ENCODE measurements at regions not wholly inside any gene's neighbourhood (a gene's known extent, or its start where the extent isn't known, plus 50 kb on each side); places are given as distances from the start of the nearest gene placed in this dataset.
"Not testable (repeated sequence)": the region's sequence is repeated elsewhere in the genome, so short reads cannot be mapped to it uniquely, and the experiment has no call there.

DNA sequence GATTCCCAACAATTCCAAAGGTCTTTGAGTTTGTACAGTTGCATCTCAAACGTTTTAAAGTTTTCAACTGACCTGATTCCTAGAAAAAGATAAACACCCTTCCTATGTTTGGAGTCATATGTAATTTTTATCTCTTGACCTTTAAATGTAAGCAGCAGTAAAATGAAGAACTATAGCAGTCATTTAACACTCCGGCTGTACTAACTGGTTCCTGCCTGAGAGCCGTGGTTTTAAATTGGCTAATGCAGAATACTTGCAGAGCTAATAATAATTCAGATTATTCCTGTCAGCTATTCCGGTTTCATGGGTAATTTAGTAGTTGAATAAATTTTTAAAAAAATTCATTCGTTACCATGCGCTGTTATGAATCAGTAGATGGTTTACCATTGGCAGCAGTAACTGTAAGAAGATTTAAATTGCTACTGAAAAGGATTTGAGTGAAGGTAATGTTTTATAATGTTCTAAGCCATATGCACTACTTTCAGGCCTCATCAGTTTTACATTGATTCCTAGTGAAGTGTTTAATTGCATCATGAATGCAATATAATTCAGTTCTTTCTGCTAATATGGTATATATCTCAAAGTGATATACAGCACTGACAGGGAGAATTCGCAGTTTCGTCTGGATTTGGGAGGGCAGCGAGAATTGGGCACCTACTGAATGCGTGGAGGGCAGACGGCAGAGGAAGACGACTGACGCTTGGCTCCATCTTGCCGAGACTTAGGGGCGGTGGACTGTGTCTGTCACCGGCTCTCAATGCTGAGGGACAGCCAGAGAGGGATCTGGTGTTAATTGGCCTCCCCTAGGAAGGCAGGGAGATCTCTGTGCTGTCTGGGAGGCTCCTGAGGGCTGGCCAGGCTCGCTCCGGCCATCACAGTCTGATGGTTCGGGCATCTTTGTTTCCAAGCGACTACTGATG is 217.7 kb downstream of the PHETA1 start:
- in situ Hi-C loops (cut with MboI; ENCODE audit: low pct_unique_long_range_greater_than_20kb, low sequenced_read_pairs), result no loop called here
- DNase-seq, result no peak

DNA sequence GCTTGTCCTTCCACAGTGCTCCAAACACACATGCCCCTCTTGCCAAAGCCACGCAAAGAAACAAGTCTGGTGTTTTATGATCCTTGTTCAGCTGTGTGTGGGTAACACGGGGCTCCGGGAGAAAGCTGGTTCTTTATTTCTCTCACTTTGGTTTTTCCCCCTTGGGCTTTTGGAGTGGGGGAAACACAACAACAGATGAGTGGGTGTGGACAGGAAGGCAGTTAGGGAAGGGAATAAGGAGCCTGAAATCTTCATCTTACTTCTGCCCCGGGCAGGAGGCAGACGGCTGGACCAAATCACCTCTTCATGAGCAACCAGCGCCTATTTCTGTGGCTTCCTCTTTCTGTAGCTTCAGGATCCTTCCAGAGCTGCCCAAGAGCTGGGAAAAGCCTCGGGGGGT is 218.5 kb downstream of the PHETA1 start:
- in situ Hi-C loops (cut with MboI; ENCODE audit: low pct_unique_long_range_greater_than_20kb, low sequenced_read_pairs), result no loop called here
- no peak for DNase-seq

DNA sequence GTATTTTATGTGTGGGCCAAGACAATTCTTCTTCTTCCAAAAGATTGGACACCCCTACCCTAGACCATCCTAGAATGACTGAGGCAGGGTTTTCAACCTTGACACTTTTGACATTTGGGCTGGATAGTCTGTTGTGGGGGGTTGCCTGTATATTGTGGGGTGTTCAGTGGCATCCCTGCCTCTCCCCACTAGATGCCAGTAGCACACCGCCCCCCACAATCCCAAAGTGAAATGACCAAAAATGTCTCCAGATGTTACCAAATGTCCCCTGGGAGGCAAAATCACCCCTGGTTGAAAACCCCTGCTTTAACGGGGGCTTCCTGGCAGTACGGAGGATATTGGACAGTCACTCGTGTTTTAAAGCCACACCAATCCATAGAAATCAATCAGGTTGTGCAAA is 219.6 kb downstream of the PHETA1 start:
- in situ Hi-C loops (cut with MboI; ENCODE audit: low pct_unique_long_range_greater_than_20kb, low sequenced_read_pairs), result no loop called here
- DNase-seq, result no peak

DNA sequence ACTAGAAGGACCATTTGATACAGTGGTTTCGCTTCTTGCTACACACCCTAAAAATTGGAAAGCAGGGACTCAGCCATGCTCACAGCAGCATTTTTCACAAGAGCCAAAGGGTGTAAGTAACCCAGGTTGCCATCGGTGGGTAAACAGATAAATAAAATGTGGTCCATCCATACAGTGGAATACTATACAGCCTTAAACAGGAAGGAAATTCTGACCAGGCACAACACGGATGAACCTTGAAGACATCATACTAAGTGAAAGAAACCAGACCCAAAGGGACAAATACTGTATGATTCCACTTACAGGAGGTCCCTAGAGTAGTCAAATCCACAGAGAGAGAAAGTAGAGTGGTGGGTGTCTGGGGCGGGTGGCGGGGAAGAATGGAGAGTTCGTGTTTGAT is 220.9 kb downstream of the PHETA1 start:
- no peak for DNase-seq
- in situ Hi-C loops (cut with MboI; ENCODE audit: low pct_unique_long_range_greater_than_20kb, low sequenced_read_pairs), result no loop called here

DNA sequence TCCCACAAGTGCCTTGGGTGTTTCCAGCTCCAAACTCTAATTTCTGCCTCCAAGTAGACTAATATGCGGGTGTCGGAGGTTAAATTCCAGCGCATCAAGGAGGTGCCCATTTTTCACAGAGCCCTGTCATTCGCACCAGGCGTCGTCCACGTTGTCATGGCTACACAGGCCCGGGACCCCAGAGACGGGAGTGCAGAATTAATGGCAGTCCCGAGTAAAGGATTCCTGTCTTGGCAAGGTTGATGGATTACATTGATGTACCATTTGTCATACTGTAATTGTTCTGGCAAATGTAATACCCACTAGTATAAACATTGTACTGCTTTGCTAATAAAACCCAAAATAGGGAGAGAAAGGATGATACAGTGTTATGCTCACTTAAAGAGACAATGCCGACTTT is 222.9 kb upstream of the MYL2 start:
- in situ Hi-C loops (cut with MboI; ENCODE audit: low pct_unique_long_range_greater_than_20kb, low sequenced_read_pairs), result no loop called here
- DNase-seq, result no peak

DNA sequence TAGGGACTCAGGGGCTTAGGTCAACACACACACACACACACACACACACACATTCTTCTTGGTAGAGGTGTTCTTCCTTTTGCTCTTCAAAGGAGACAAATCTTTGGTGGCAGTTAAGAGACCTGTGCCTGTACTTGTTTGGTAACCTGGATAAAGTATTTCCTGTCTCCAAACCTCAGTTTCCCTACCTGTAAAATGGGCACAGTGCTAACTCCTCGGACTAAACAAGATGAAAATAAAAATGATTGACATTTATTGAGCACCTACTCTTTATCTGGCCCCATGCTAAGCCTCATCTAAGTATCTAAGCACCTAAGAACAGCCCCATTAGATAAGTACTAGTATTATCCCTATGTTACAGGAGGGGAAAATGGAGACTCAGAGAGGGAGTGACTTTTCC is 220.8 kb upstream of the MYL2 start:
- in situ Hi-C loops (cut with MboI; ENCODE audit: low pct_unique_long_range_greater_than_20kb, low sequenced_read_pairs), result no loop called here
- no peak for DNase-seq

DNA sequence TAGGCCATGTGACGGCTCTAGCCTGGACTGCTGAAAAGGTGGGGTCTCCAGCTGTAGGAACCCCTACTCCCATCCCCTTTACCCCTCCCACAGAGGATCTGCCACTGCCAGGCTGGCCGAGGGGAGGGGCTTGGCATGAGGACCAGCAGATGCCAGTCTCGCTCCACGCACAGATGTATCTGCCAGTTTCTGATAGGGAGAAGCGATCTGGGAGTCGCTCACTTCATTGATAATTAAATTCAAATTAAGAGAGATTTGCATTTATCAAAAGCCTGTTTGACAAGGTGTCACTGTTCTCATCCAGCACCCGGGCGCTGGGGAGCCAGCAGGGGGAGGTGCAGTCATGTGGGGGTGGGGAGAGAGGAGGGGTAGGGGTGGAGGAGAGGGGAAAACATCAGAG is 217.6 kb upstream of the MYL2 start:
- DNase-seq, result no peak
- in situ Hi-C loops (cut with MboI; ENCODE audit: low pct_unique_long_range_greater_than_20kb, low sequenced_read_pairs), result no loop called here

DNA sequence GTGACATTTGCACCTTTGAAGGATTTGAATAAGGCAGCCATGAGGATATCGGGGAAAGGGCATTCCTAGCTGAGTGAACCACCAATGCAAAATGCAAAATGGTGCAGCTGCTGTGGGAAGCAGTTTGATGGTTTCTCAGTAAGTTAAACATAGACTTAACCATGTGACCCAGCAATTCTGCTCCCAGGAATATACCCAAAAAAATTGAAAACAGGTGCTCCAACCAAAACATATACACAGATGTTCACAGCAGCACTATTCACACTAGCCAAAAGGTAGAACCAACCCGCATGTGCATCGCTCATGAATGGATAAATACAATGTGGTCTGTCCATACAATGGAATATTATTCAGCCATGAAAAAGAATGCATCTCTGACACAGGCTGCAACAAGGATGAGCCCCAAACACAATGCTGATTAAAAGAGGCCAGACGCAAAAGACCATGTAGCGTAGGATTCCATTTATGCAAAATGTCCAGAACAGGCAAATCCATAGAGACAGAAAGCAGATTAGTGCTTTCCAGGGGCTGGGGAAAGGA is 215.0 kb upstream of the MYL2 start:
- no peak for DNase-seq
- in situ Hi-C loops (cut with MboI; ENCODE audit: low pct_unique_long_range_greater_than_20kb, low sequenced_read_pairs), result no loop called here

DNA sequence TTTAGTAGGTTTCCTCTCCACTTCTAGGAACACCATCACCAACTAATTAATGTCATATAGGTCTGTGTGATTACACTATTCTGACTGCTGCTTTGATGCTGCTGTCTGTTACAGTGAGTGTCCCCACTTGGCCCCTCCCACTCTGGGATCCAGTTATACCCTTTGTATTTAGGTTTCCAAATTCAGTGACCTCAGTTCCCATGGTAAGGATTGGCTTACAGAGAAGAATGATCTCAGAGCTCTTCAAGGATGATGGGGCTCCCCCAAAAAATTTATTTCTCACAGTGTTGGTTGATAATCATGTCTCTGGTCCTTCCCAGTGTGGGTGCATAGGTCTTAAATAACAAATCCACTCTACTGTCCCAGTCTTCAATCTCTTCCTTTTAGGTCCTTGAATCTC is 210.0 kb upstream of the MYL2 start:
- in situ Hi-C loops (cut with MboI; ENCODE audit: low pct_unique_long_range_greater_than_20kb, low sequenced_read_pairs), result no loop called here

DNA sequence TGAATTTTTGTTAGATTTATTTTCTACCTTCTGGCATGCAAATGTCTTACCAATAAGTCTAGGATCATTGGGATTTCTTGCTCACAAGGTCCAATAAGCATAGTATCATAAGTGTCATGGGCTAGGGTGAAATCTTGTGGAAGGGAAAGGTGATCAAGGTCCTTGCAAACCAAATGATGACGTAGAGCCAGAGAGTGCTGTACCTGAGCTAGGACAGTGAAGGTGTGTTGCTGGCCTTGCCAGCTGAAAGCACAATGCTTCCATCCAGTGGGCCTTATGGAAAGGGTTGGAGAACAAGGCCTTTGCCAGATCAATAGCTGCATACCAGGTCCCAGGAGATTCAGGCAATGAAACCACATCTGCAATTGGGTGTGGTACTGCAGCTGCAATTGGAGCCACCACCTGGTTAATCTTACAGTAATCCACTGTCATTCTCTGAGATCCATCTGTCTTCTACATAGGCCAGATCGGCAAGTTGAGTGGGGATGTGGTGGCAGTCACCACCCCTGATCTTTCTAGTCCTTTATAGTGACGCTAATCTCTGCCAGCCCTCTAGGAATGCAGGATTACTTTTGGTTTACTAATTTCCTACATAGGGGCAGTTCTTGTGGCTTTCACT is 208.9 kb upstream of the MYL2 start:
- in situ Hi-C loops (cut with MboI; ENCODE audit: low pct_unique_long_range_greater_than_20kb, low sequenced_read_pairs), result no loop called here
- no peak for DNase-seq

More for the DNA sequence above, 210.0 kb upstream of the MYL2 start:
- DNase-seq, result no peak

DNA sequence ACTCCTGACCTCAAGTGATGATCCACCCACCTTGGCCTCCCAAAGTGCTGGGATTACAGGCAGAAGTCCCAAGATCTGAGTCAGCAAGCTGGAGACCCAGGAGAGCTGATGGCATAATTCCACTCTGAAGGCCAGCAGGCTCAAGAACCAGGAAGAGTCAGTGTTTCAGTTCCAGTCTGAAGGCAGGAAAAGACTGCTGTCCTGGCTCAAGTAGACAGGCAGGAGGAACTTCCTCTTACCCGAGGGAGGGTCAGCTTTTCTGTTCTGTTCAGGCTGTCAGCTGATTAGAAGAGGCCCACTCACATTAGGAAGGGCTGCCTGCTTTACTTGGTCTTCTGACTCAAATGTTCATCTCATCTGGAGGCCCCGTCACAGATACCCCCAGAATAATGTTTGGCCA is 206.0 kb upstream of the MYL2 start:
- DNase-seq, result no peak
- in situ Hi-C loops (cut with MboI; ENCODE audit: low pct_unique_long_range_greater_than_20kb, low sequenced_read_pairs), result no loop called here

DNA sequence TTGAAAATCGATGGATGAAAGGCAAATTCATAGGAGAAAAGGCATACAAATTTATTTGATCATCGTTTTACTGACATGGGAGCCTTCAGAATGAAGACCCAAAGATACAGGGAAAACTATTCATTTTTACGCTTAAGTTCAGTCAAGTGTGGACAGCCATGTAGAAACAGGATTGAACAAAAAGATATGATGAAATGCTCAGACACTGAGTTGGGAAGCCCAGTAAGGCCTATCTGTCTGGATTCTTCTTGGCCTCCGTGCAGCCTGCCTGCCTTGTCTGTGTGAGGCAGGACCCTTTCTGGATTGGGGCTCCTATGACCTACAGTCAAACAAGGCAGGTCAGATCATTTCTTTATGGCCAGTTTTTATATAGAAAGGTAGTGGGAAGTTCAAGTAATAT is 203.8 kb upstream of the MYL2 start:
- no peak for DNase-seq
- in situ Hi-C loops (cut with MboI; ENCODE audit: low pct_unique_long_range_greater_than_20kb, low sequenced_read_pairs), result no loop called here

DNA sequence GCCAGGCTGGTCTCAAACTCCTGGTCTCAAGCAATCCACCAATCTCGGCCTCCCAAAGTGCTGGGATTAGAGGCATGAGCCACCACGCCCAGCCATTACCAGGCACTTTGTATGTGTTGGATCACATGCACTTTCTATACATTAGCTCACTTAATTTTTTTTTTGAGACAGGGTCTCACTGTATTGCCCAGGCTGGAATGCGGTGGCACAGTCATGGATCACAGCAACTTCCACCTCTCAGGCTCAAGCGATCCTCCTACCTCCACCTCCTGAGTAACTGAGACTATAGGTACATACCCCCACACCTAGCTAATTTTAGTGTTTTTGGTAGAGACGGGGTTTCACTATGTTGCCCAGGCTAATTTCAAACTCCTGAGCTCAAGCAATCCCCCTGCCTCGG is 203.0 kb upstream of the MYL2 start:
- DNase-seq, result no peak
- in situ Hi-C loops (cut with MboI; ENCODE audit: low pct_unique_long_range_greater_than_20kb, low sequenced_read_pairs), result no loop called here

DNA sequence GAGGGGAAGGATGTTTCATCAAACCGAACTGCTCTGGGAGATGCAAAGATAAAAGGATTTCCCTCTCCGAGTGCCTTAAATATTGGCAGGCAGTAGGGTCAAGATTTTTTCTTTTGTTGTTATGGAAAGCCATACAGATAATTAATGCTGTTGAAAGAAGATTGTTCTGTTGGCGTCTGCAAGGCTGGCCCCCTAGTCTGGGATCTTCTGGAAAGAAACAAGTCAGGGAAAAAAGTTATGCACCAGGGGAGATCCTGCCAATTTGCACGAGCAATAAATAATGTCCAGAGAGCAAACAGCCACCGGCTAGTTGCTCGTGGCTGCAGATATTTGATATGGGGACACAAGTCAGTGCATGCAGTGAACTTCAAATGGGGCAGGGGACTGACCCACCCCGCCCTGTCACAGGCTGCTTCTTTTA is 202.1 kb upstream of the MYL2 start:
- in situ Hi-C loops (cut with MboI; ENCODE audit: low pct_unique_long_range_greater_than_20kb, low sequenced_read_pairs), result no loop called here
- no peak for DNase-seq

DNA sequence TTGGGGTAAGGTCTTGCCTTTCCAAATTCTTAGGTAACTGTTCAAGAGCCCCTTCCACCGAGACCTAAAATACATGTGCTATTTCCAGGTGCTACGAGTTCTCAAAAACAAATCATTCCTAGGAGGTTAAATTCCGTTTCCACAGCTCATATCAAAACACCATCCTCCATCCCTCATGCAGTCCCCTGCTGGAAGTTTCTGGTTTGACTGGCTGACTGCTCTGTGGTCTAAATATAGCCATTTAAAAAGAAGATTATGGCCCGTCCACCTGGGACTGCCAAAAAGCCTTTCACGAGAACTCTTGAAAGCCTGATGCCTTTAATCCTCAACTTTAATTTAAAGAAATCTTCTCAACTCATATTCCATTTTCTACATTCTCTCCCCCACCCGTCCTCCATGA is 201.5 kb upstream of the MYL2 start:
- DNase-seq, result no peak
- in situ Hi-C loops (cut with MboI; ENCODE audit: low pct_unique_long_range_greater_than_20kb, low sequenced_read_pairs), result no loop called here

DNA sequence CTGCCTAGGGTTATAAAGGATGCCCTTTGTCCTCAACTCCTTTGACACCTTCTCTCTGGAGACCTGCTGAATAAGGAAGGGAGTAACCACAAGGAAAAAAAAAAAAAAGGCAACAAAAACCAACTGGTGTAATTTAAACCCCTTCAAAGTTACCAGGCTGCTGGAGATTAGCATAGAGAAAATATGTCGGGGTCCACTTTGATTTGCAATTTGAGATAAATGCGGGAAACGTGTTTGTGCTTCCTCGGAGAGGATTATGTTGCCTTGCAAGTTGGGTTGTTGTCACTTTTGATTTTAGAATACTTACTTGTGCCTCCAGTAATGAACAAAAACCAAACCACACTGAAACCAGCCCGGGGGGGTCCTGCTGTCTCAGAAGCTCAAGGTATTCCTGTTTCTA is 200.2 kb upstream of the MYL2 start:
- DNase-seq, result no peak

DNA sequence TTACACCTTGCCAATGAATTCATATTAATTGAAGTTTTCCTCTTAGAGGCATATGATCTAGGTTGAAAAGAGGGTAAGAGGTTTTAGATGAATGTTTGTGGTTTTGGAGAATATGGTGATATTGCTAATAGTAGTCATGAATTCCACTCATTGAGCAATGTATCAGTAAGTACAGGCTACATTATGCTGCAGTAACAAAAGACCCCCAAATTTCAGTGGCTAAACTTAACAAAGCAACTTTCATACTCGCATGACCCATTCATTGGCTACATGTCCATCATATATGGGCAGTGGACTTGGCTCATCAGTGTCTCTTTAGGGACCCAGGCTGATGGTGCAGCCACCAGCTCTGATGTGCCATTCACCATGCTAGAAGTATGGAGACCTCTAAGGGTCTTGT is 196.6 kb upstream of the MYL2 start:
- no peak for DNase-seq
- in situ Hi-C loops (cut with MboI; ENCODE audit: low pct_unique_long_range_greater_than_20kb, low sequenced_read_pairs), result no loop called here

More for the DNA sequence above, 200.2 kb upstream of the MYL2 start:
- in situ Hi-C loops (cut with MboI; ENCODE audit: low pct_unique_long_range_greater_than_20kb, low sequenced_read_pairs), result no loop called here

DNA sequence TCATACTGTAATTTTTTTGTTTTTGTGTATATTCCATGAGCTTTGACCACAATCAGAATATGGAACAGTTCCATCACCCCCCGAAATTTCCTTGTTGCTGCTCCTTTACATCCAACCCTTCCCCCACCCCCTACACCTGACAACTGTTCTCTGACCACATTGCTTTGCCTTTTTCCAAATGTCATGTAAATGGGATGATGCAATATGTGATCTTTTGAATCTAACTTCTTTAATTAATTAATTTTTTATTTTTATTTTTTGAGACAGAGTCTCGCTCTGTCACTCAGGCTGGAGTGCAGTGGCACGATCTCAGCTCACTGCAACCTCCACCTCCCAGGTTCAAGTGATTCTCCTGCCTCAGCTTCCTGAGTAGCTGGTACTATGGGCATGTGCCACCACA is 192.9 kb upstream of the MYL2 start:
- in situ Hi-C loops (cut with MboI; ENCODE audit: low pct_unique_long_range_greater_than_20kb, low sequenced_read_pairs); DNase-seq: not testable (repeated sequence)

DNA sequence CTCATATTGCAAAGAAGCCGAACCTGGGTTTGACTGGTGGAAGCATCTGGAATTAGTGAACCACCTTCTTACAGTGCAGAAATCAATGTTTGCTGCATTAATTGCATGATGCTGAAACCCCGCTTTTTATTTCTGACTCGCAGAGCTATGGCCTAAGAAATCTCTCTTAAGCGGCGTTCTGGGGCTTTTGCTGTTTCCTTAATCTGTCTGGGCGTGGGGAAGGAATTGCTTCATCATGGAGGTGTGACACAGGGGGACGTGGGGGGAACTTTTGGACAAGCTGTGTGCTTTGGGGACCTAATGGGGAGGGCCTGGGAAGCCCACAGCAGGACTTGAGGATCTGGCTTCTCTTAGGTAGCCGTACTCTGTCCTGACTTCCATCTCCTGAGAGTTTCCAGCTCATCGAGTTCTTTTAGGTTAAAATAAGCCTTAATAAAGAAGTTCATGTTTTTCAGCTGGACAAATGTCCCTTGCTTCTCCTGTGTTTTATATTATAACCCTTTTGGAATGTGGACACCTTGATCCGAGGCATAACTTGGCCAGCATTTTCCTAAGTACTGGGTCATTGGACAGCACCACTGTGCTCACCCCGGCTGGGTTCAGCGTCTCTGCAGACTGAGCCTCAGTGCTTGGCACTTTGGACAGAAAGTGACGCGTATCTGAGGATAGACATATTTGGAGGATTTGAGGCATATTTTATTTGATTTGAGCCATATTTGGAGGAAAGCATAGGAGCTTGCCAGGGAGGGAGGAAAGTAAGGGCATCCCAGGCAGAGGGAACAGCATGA is 192.1 kb upstream of the MYL2 start:
- no peak for DNase-seq

DNA sequence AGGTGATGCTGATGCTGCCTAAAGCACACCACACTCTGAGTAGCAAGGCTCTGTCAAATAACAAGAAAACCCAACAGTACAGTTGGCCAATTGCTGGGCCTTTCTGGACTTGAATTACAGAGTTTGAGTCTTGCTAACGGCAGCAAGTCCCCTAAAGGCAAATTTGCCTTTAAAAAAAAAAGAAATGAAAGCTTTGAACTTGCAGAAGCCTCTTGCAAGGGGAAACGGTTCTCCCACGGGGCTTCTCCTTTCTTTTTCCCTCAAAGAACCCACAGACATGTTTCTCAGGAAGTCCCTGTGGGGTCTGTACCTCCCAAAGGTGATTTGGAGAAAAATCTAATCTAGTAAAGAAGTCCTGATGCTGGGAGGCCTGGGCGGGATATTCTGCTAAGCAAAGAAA is 191.3 kb upstream of the MYL2 start:
- DNase-seq, result no peak
- in situ Hi-C loops (cut with MboI; ENCODE audit: low pct_unique_long_range_greater_than_20kb, low sequenced_read_pairs), result no loop called here

More for the DNA sequence above, 192.1 kb upstream of the MYL2 start:
- in situ Hi-C loops (cut with MboI; ENCODE audit: low pct_unique_long_range_greater_than_20kb, low sequenced_read_pairs), result no loop called here

Data from KBM-7 (cell line).